GM19468 (cell line): ENCODE measurements at regions not wholly inside any gene's neighbourhood (a gene's known extent, or its start where the extent isn't known, plus 50 kb on each side); places are given as distances from the start of the nearest gene placed in this dataset.

ENCODE experiments used
- ATAC-seq: cut with Tn5 transposase; IDR thresholded peaks from one replicate; pipeline ENCODE4 v1.9.1; 2021; ENCODE audit warnings: mild to moderate bottlenecking, moderate library complexity, moderate number of reproducible peaks; ENCODE audit not compliant: unreplicated experiment; ENCODE audit errors: extremely low read depth

- no peak for ATAC-seq
Measured at GRCh38 chr1:36691374-36691773, 208.7 kb upstream of the CSF3R start.

- no peak for ATAC-seq
Measured at GRCh38 chr1:36689992-36690391, 207.3 kb upstream of the CSF3R start.

- no peak for ATAC-seq
Measured at GRCh38 chr1:36687312-36687711, 204.6 kb upstream of the CSF3R start.

- no peak for ATAC-seq
Measured at GRCh38 chr1:36675931-36676562, 193.3 kb upstream of the CSF3R start.

- ATAC-seq, result no peak
Measured at GRCh38 chr1:36675106-36675505, 192.4 kb upstream of the CSF3R start.

GRCh38 chr1:36673202-36673601 lies 190.5 kb upstream of the CSF3R start:
- no peak for ATAC-seq

- no peak for ATAC-seq
Measured at GRCh38 chr1:36669262-36669661, 186.5 kb upstream of the CSF3R start.

GRCh38 chr1:36667836-36668235 lies 185.1 kb upstream of the CSF3R start:
- ATAC-seq, result no peak

GRCh38 chr1:36667256-36667655 lies 184.5 kb upstream of the CSF3R start:
- no peak for ATAC-seq

- no peak for ATAC-seq
Measured at GRCh38 chr1:36665478-36666080, 182.9 kb upstream of the CSF3R start.

GRCh38 chr1:36664571-36665287 lies 182.0 kb upstream of the CSF3R start:
- no peak for ATAC-seq

- ATAC-seq, result no peak
Measured at GRCh38 chr1:36663772-36664430, 181.2 kb upstream of the CSF3R start.

- no peak for ATAC-seq
Measured at GRCh38 chr1:36658838-36659237, 176.1 kb upstream of the CSF3R start.

GRCh38 chr1:36657826-36658225 lies 175.1 kb upstream of the CSF3R start:
- no peak for ATAC-seq

- ATAC-seq, result no peak
Measured at GRCh38 chr1:36656838-36657237, 174.1 kb upstream of the CSF3R start.

- ATAC-seq, result no peak
Measured at GRCh38 chr1:36656271-36656670, 173.6 kb upstream of the CSF3R start.

- ATAC-seq, result no peak
Measured at GRCh38 chr1:36654586-36654985, 171.9 kb upstream of the CSF3R start.

- no peak for ATAC-seq
Measured at GRCh38 chr1:36653850-36654249, 171.1 kb upstream of the CSF3R start.

- no peak for ATAC-seq
Measured at GRCh38 chr1:36652586-36652985, 169.9 kb upstream of the CSF3R start.

- ATAC-seq, result no peak
Measured at GRCh38 chr1:36652011-36652410, 169.3 kb upstream of the CSF3R start.
